ENCODE measurements at regions not wholly inside any gene's neighbourhood (a gene's known extent, or its start where the extent isn't known, plus 50 kb on each side); places are given as distances from the start of the nearest gene placed in this dataset.

DNA sequence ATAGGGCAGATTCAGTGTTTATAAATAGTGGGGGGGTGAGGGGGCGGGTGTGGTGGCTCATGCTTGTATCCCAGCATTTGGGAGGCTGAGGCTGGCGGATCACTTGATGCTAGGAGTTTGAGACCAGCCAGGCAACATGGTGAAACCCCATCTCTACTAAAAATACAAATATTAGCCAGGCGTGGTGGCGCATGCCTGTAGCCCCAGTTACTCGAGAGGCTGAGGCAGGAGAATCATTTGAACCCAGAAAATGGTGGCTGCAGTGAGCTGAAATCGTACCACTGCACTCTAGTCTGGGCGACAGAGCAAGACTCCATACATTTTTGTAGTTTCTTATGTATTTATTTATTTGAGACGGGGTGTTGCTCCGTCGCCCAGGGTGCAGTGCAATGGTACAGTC lies 109.0 kb upstream of the ZNF217 start:
- no peak for TF ChIP-seq CTCF (IDR thresholded peaks at IDR 0.05)
- TF ChIP-seq POLR2A (IDR thresholded peaks at IDR 0.05), result no peak
